Neural crest cell (in vitro differentiated cells): ENCODE measurements at regions not wholly inside any gene's neighbourhood (a gene's known extent, or its start where the extent isn't known, plus 50 kb on each side); places are given as distances from the start of the nearest gene placed in this dataset.

Experiments
- DNase-seq: peaks from one replicate; pipeline ENCODE4 v3.0.0; 2021; ENCODE audit warnings: low read depth, mixed read lengths, low spot score
- H3K27ac Mint-ChIP-seq: one replicate; pipeline ENCODE4 v1.8.0; 2021; ENCODE audit warnings: mild to moderate bottlenecking, mixed read lengths; ENCODE audit not compliant: unreplicated experiment
- H3K27me3 Mint-ChIP-seq: 2 replicates; pipeline ENCODE4 v1.8.0; 2021; ENCODE audit warnings: low read depth, mild to moderate bottlenecking, mixed read lengths
- H3K36me3 Mint-ChIP-seq: 2 replicates; pipeline ENCODE4 v1.8.0; 2021; ENCODE audit warnings: low read depth, mild to moderate bottlenecking, mixed read lengths
- H3K4me1 Mint-ChIP-seq: 2 replicates; pipeline ENCODE4 v1.8.0; 2021; ENCODE audit warnings: mixed read lengths
- H3K4me3 Mint-ChIP-seq: one replicate; pipeline ENCODE4 v1.8.0; 2021; ENCODE audit warnings: mild to moderate bottlenecking, mixed read lengths
- H3K9me3 Mint-ChIP-seq: 2 replicates; pipeline ENCODE4 v1.8.0; 2021; ENCODE audit warnings: mixed read lengths
- TF ChIP-seq, protein P1 (sequence below): fragments of 200-600 bp; sonication (generic); conservative IDR thresholded peaks from 2 replicates; pipeline ENCODE4 v1.5.0; 2021; ENCODE audit warnings: antibody characterized with exemption, mild to moderate bottlenecking

DNA sequence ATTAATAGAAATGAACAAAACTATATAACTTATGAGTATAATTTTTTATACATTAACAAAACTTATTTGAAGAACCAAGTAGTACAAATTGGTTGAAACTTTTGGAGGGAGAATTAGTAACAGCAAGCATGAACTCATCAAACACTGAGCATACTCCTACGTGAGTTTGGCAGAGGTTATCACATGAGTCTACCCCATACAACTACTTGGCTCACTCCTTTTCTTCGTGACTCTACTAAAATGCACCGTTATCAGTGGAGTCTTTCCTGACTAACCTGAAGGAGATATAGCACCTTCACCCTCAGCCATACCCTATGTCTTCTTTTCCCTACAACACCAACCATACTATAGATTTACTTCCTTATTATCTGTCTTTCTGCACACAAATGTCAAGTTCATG, 794.2 kb downstream of the TFAP2A start:
- Mint-ChIP-seq H3K9me3 (peaks cover 8% of the 10 kb centered on the region), H3K36me3 (no peaks in the 10 kb centered on the region), H3K27me3 (no peaks in the 10 kb centered on the region), H3K27ac (no peak overlapping the region), H3K4me3 (no peak overlapping the region), H3K4me1 (no peaks in the 10 kb centered on the region)
- no peak for DNase-seq
- TF ChIP-seq, protein P1, sequence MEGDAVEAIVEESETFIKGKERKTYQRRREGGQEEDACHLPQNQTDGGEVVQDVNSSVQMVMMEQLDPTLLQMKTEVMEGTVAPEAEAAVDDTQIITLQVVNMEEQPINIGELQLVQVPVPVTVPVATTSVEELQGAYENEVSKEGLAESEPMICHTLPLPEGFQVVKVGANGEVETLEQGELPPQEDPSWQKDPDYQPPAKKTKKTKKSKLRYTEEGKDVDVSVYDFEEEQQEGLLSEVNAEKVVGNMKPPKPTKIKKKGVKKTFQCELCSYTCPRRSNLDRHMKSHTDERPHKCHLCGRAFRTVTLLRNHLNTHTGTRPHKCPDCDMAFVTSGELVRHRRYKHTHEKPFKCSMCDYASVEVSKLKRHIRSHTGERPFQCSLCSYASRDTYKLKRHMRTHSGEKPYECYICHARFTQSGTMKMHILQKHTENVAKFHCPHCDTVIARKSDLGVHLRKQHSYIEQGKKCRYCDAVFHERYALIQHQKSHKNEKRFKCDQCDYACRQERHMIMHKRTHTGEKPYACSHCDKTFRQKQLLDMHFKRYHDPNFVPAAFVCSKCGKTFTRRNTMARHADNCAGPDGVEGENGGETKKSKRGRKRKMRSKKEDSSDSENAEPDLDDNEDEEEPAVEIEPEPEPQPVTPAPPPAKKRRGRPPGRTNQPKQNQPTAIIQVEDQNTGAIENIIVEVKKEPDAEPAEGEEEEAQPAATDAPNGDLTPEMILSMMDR, result no peak

- Mint-ChIP-seq H3K4me1 (no peaks in the 10 kb centered on the region), H3K4me3 (no peak overlapping the region), H3K36me3 (no peaks in the 10 kb centered on the region), H3K27me3 (no peaks in the 10 kb centered on the region), H3K9me3 (peaks cover 4% of the 10 kb centered on the region), H3K27ac (no peak overlapping the region)
- TF ChIP-seq, protein P1, result no peak
- DNase-seq, result no peak
Observed at GRCh38 chr6:9620263-9620662, 794.6 kb downstream of the TFAP2A start.

DNA sequence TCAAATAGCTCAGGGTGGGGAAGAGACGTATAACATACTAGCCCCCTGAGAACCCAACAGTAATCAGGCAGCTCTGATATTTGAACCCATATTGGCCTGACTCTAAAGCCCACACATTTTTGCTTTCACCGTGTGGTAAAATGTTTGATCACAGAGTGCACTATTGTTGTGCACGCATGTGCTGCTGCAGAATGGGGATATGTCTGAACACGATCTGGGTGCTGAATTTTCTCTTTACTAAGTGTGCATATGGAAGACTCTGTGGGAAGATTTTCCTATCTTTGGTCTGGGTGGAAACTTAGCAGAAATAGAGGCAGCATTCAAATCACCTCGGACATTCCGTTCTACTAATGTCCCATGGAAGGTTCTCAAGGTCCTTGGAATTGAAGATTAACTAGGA, 800.1 kb downstream of the TFAP2A start:
- no peak for DNase-seq
- Mint-ChIP-seq H3K9me3 (no peaks in the 10 kb centered on the region), H3K36me3 (no peaks in the 10 kb centered on the region), H3K4me1 (peaks cover 5% of the 10 kb centered on the region), H3K27me3 (no peaks in the 10 kb centered on the region), H3K27ac (no peak overlapping the region), H3K4me3 (no peak overlapping the region)
- TF ChIP-seq, protein P1, result no peak

DNA sequence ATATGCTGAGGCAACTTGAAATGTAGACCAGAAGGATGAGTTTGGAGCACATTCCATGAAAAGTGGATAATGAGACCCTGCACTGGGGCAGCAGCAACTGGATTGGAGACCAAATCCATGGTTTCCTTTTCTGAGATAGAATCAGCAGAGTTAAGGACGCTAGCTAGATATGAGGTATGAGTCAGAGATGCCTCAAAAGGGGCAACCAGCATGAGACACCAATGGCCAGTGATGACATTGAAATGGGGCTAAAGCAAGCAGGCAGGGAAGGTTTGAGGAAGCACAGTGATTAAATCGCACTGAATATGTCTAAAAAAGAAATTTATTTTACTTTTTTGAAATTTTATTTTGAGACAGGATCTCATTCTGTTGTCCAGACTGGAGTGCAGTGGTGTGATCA, 802.4 kb downstream of the TFAP2A start:
- Mint-ChIP-seq H3K4me3 (no peak overlapping the region), H3K27ac (no peak overlapping the region), H3K36me3 (no peaks in the 10 kb centered on the region), H3K4me1 (peaks cover 5% of the 10 kb centered on the region), H3K27me3 (no peaks in the 10 kb centered on the region), H3K9me3 (no peaks in the 10 kb centered on the region)
- DNase-seq, result no peak
- TF ChIP-seq, protein P1, result no peak

- Mint-ChIP-seq H3K9me3 (no peaks in the 10 kb centered on the region), H3K4me3 (no peak overlapping the region), H3K27me3 (peaks cover 10% of the 10 kb centered on the region), H3K27ac (no peak overlapping the region), H3K36me3 (no peaks in the 10 kb centered on the region), H3K4me1 (peaks cover 5% of the 10 kb centered on the region)
- no peak for DNase-seq
- TF ChIP-seq, protein P1, result no peak
Observed at GRCh38 chr6:9610620-9611415, 804.1 kb downstream of the TFAP2A start.
